ENCODE measurements at regions not wholly inside any gene's neighbourhood (a gene's known extent, or its start where the extent isn't known, plus 50 kb on each side); places are given as distances from the start of the nearest gene placed in this dataset.
A peak's percentile ranks its signal among the peaks of the same experiment; 100 is the strongest.

- no peaks in the 10 kb centered on the region for H3K27me3 ChIP-seq
- DNase-seq (ENCODE audit: low spot score in 2 of 2), result no peak
- H3K9me3 ChIP-seq, result no peaks in the 10 kb centered on the region
- H3K27ac ChIP-seq, result no peak overlapping the region
- intact Hi-C loops (cut with DNase I), result no loop called here
- H3K36me3 ChIP-seq, result no peaks in the 10 kb centered on the region
- TF ChIP-seq CTCF (IDR thresholded peaks at IDR 0.05), result no peak
- no peak overlapping the region for H3K4me3 ChIP-seq
- peaks cover 0 to 4% of the 10 kb centered on the region in 2 donors for H3K4me1 ChIP-seq
Measured at GRCh38 chr10:15448598-15448997, 77.5 kb upstream of the FAM171A1 start.

GRCh38 chr10:15445006-15445390 is 73.9 kb upstream of the FAM171A1 start:
- Histone ChIP-seq H3K27ac (no peak overlapping the region), H3K4me1 (peaks cover 0 to 3% of the 10 kb centered on the region in 2 donors), H3K27me3 (no peaks in the 10 kb centered on the region), H3K9me3 (no peaks in the 10 kb centered on the region), H3K4me3 (no peak overlapping the region), H3K36me3 (no peaks in the 10 kb centered on the region)
- no peak for DNase-seq (ENCODE audit: low spot score in 2 of 2)
- no peak for TF ChIP-seq CTCF (IDR thresholded peaks at IDR 0.05)
- intact Hi-C loops (cut with DNase I), result no loop called here

GRCh38 chr10:15444105-15445005 is 73.3 kb upstream of the FAM171A1 start:
- Histone ChIP-seq H3K27me3 (no peaks in the 10 kb centered on the region), H3K4me3 (no peak overlapping the region), H3K9me3 (no peaks in the 10 kb centered on the region), H3K27ac (no peak overlapping the region), H3K4me1 (peaks cover 0 to 6% of the 10 kb centered on the region in 2 donors), H3K36me3 (no peaks in the 10 kb centered on the region)
- no peak for TF ChIP-seq CTCF (IDR thresholded peaks at IDR 0.05)
- intact Hi-C loops (cut with DNase I), result no loop called here
- no peak for DNase-seq (ENCODE audit: low spot score in 2 of 2)

- intact Hi-C loops (cut with DNase I), result no loop called here
- no peak for TF ChIP-seq CTCF (IDR thresholded peaks at IDR 0.05)
- H3K27me3 ChIP-seq, result no peaks in the 10 kb centered on the region
Measured at GRCh38 chr10:15442056-15442455, 71.0 kb upstream of the FAM171A1 start.

GRCh38 chr10:15440204-15440711 is 69.2 kb upstream of the FAM171A1 start:
- intact Hi-C loops (cut with DNase I), result no loop called here
- H3K4me1 ChIP-seq, result peaks cover 0 to 13% of the 10 kb centered on the region in 2 donors
- peak in 1 of 2 donors; percentile 85 for DNase-seq (ENCODE audit: low spot score in 2 of 2)
- no peaks in the 10 kb centered on the region for H3K27me3 ChIP-seq
- no peaks in the 10 kb centered on the region for H3K36me3 ChIP-seq
- no peak for TF ChIP-seq CTCF (IDR thresholded peaks at IDR 0.05)
- no peaks in the 10 kb centered on the region for H3K9me3 ChIP-seq
- H3K4me3 ChIP-seq, result peak overlapping the region; percentile 36 to 43
- peak overlapping the region; percentile 87 to 90 for H3K27ac ChIP-seq

More at GRCh38 chr10:15442056-15442455, 71.0 kb upstream of the FAM171A1 start:
- H3K4me3 ChIP-seq, result no peak overlapping the region
- no peaks in the 10 kb centered on the region for H3K9me3 ChIP-seq
- DNase-seq (ENCODE audit: low spot score in 2 of 2), result no peak
- peaks cover 0 to 13% of the 10 kb centered on the region in 2 donors for H3K4me1 ChIP-seq
- no peak overlapping the region for H3K27ac ChIP-seq
- no peaks in the 10 kb centered on the region for H3K36me3 ChIP-seq
